DMS53 (cell line): ENCODE measurements at regions not wholly inside any gene's neighbourhood (a gene's known extent, or its start where the extent isn't known, plus 50 kb on each side); places are given as distances from the start of the nearest gene placed in this dataset.
"Not testable (repeated sequence)": the region's sequence is repeated elsewhere in the genome, so short reads cannot be mapped to it uniquely, and the experiment has no call there.

Experiments used
- DNase-seq: peaks from one replicate; lab custom pipeline; 2025; lab: John Stamatoyannopoulos, UW

DNA sequence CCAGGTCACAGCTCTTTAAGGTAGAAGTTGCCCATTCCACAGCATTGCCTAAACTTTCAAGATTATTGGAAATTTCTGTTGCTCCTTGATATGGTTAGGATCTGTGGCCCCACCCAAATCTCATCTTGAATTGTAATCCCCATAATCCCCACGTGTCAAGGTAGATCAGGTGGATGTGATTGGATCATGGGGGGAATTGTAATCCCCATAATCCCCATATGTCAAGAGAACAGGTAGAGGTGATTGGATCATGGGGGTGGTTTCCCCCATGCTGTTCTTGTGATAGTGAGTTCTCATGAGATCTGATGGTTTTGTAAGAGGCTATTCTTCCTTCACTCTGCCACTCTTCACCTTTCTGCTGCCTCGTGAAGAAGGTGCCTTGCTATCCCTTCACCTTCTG, 327.4 kb upstream of the MAP3K7 start:
- DNase-seq = no peak

DNA sequence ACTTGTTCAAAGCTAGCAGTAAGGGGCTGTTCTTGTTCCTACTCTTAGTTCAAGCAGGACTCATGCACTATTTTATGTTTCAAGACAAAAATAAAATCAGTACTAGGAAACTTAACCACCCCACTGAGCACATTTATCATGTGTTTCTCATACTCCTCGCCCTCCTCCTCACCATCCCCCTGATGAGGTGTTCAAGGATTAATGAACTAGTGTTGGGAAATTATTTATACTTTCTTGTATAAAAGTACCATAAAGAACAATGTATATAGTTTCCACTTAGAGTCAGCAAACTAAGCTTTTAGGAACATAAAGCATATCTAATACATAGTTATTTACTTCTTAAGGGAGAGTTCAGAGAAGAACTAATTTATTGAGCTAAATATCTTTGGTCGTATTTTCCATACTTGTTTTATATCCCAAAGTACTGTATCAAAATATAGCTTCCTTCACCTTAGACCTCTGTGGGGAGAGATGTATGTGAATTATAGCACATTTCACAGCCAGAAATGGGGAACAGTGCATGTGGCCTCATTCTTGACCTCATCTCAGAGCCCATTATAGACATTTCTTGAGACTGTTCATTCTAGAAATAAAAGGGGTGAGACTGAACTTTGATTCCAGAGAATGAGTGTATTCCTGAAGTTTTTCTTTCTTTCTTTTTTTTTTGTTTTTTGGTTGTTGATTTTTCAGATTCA, 326.5 kb upstream of the MAP3K7 start:
- no peak for DNase-seq

DNA sequence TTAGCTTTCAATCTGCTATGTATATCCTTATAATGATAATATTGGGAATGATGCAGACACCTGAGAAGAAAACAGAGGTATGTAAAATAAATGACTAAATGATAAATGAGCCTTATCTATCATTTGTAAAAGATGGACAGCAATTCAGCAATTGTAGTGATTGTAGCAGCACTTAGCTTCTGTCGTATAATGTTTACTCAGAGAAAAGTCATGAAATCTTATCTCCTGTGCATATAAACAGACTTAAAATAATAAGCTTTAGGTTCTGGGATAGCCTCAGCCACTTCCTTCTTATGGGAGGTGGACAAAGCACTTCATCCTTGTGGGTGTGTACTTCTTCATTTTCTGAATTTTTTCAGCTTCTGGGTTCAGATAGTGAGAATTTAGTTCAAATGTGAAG, 324.8 kb upstream of the MAP3K7 start:
- no peak for DNase-seq

DNA sequence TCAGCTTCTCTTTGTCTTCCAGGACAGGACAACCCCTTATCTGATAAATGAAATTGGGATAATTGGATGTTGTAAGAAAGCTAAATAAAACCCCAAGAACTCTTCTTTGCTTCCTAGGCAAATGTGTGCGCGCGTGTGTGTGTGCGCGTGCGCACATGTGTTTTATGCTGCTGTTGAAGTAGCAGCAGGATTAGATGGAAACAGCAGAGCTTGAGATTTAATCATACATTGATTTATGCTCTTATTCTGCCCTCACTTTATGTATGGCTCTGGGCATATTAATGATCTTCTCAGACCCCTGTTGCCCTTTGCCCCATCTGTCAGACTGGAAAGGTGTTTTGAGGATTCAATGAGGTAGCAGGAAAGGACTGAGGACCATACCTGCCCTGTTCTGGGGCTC, 324.0 kb upstream of the MAP3K7 start:
- DNase-seq = no peak

DNA sequence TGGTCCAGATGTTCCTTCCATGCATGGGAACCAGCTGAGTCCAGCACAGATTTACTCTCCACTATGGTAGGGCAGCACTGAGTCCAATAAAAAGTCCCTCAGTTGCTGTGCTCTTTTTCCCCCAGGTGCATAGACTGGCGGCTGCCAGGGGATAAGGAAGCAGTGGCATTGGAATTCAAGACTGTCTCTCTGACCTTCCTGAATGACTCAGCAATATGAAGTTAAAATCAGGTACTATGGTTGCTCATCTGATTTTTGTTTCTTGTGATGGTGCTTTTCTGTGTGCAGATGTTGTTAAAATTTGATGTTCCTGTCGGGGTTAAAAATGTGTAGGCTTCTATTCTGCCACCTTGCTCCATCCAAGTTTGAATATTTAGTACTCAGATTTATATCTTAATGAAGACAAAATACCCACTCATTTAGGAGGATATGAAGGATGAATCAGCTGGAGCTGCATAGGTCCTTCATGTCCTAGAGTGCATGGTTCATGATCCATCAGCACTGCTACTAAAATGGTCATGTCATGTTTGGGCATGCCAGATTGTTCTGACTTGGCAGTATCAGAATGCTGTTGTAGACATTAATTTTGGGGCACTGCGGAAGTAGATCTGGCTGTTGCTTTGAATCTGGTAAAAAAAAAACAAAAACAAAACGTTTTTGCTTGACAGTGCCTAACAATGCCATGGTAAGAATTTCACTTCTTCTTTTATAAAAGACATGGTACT, 321.2 kb upstream of the MAP3K7 start:
- peak; percentile 5 for DNase-seq

DNA sequence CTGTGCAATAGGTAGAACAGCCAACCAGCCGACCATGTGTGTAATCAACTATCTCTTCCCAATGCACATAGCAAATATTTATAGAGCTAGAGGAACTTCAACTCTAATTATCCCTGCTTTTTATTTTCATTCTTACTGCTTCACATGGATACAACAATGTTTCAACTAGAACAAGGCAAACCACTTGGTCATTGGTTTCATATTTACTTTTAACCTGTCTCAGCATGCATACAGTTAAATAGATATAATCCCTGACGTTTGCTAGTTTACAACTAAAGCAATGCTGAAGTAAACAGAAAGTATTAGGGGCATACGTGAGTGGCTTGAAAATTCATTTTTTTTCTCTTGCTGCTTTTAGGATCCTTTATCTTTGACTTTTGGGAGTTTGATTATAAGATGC, 318.5 kb upstream of the MAP3K7 start:
- no peak for DNase-seq

DNA sequence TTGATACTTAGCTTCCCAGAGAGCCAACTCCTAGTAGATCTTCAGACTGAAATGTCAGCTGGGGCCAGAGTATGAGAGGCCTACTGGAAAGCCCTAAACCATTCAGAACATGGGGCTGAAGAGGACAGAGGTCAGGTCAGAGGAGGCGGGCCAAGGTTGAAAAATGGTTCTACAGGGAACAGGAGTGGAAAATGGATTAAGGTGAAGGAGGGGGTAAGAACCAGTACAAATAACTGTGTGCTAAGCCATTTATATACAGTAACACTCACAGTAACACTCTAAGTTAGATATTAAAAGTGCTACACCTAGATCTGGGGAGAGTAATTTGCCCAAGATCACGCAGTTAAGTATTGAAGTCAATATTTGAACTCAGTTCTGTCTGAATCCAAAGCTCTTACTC, 313.2 kb upstream of the MAP3K7 start:
- DNase-seq = no peak

DNA sequence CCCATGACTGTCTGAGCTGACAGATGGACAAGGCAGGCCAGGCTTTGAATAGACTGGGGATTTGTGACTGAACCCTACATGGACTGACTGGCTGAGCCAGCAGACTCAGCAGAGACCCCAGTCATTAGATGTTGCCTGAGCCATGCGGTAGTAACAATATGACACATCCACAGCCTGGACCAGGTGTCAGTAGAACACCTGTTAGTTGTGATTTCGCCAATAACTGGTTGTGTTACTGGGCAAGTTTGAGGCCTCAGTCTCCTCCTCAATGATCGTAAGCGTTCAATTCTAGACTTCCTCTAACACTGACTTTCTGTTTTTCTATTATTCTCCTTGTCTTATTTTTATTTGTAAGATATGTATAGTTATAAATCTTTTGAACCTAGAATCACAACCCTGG, 311.9 kb upstream of the MAP3K7 start:
- no peak for DNase-seq

DNA sequence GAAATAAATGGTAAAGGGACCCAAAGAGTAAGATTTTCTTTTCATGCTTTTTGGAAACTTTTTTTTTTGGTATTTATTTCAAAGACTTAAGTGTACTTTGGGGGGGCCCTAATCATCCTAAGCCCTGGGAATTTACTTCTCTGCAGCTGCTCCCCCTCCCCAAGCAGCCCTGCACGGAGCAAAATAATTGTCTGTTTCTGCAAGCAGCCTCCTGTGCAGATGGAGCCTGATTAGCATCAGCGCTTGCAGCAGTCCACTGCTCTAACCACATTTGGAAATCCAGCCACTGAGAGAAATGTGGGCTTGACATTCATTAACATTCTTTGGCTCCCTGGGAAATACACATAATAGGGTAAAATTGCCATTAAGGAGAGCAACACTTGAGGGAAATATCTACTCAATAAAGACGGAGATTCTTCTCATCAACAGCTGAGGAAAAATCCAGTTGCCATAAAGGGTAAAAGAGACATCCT, 309.2 kb upstream of the MAP3K7 start:
- no peak for DNase-seq

DNA sequence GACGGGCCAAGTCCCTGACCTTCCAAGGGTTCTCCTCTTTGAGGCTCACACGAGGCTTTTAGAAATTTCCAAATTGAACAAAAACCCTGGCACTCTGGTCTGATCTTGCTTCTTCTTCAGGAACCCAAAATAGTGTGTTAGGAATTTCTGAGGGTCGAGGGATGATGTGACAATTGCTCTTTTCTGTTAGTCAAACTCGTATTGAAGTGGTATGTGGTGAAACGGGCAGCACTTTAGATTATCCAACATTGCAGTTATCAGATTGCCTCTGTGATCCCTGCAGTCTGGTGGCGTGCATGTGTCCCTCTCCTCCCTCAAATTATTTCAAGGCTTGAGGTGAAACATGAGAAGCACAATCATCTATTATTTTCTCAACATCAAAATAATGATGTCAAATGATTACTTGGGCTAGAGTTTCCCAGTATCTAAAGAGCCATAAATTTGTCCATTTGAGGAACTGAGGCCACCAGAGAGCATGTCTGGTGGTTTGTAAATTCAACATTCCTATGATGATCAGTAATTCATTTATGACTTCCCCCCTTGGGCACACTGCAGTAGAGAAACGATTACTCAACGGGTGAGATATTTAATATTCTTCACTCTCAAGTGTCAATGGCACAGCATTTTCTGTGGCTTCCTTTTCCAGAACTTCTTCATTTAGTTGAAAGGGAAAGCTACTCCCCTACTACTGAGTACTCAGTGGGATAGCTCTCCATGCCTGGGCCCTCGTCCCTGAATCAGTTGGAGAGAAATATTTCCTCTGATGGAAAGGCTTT, 308.6 kb upstream of the MAP3K7 start:
- no peak for DNase-seq

DNA sequence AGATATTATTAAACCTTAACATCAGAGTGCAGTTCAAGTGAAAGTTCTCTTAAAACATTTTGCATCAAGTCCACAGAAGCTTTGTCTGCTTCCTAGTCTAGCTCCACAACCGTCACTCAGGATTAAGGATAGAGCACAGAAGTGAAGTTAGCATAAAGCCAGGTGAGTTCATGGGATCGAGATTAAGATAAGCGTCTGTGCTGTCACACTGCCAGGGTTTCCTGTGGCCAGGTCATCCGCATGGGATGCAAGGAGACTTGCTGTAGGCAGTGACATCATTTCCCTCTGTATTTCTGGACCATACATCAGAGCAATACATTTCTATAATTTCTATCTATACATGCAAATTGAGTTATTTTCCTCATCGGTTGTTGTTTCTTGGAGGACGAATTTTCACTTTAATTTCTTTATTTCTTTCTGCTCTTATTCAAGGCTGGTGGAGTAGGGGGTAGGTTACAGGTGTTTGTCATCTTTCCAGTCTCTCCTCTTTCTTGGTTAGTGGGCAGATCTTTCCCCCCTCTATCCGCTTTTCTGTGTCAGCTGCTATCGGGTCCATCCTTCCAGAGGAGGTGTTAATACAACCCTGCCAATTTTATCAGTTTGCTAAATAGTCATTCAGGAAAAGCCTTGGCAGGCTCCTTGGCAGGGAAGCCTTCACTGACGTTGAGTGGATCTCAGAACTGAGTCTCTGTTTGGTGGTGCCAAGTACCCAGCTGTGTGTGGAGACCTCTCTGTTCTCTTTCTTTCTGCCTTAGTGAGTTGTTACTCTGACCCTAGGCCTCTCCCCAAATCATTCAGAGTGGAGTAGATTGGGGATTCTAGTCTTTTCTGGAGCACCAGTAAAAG, 307.6 kb upstream of the MAP3K7 start:
- DNase-seq = no peak

DNA sequence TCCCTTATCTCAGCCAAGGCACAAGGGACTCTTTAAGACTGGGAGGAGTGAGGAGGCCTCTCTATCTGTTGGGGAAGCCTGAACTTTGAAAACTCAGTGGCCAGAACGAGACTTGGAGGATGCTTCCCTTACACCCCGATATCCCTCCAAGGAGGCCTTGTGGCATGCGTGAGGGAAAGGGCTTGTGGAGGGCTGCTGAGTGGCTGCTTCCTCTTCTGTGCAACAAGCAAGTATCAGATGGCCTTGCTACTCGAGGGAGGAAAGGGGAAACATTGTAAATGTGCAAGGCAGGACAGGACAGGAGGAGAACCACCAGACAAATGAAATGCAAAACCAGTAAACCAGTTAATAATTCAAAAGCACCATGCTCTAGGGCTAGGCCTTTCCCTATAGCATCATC, 306.5 kb upstream of the MAP3K7 start:
- no peak for DNase-seq

DNA sequence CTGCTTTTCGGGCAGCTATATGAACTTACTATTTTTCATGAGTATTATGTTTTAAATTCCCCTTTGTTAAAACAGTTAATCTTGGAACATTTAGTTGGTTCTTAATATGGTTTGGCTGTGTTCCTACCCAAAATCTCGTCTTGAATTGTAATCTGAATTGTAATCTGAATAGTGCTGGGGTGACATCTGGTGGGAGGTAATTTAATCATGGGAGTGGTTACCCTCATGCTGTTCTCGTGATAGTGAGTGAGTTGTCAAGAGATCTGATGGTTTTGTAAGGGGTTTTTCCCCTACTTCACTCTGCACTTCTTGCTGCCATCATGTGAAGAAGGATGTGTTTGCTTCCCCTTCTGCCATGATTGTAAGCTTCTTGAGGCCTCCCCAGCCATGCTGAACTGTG, 305.4 kb upstream of the MAP3K7 start:
- DNase-seq = no peak

DNA sequence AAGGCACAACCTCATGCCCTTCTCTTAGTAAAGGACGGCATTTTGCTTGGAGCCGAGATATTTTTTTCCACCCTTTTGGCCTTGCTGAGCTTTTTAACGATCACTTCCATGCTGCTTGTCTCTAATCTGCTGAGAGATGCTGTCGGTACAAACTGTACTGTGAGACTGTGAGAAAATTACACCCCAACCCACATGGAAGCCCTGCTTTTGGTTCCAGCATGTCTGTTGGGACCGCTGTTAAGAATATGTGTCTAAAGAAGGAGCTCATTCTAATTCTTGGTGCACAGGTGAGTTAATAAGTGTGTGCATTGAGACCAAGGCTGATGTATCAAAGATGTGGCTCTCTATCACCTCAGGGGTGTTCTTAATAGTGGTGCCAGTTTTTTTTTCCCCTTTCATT, 304.5 kb upstream of the MAP3K7 start:
- no peak for DNase-seq

DNA sequence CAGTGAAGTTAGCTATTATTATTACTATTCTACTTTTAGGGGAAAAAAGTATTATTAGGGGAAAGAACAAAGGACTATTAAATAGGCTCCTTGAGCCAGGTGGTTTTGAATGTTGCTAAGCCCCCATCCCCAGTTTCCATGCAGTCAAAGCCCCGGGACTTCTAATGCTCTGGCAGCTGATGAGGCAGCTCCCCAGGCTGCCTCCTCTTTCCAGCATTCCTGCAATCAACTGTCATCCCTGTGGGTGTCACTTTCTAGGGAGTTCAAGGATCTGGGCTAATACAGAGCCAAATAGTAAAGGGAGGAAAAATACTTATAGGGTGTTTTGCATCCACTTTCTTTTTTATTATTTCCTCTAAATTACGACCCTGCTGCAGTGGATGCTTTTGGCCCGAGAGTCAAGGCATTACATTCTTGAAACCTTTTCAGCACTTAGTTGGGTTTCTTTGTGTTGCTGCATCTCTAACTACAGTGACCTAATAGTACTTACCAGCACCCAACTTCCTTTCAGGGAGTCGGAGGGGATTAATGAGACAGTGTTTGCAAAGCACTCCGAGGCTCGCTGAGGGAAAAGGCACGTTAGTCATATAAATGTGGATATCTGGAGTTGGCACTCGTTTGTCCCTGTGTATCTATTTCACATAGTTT, 303.9 kb upstream of the MAP3K7 start:
- DNase-seq = no peak

DNA sequence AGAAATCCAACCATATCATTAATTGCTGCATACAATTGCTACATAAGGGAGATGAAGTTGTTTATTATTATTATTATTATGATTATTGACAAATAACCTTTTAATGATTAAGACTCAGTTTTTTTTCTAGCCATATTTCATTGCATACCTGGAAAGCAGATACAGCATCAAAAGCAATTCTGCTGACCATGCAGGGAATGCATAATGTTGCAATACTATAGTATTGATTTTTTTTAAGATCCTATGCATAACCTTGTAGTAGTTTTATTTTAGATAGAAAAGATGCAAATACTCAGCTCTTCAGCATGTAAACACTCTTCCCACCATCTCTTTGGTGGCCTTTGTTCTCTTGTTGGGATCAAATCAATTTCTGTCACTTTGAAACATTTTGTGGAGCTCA, 300.9 kb upstream of the MAP3K7 start:
- DNase-seq = no peak

DNA sequence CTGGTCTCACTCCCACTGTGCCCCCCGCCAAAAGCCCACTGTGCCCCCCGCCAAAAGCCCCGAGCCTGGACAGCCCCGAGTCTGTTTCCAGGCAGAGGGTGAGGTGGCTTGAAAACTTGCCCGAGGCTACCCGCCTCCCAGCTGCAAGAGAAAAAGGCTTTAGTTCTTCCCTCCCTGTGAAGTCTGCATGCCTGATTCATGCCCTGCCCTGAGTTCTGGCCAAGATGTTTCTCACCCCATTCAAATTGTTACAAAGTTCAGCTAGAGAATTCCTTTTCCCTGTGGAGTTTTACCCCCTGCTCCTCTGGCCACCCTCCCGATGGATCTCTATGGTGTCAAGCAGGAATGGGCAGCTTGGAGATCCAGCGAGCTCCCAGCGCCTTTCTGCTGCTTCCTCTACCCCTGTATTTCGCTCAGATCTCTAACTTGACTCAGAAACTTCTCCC, 298.8 kb upstream of the MAP3K7 start:
- no peak for DNase-seq

DNA sequence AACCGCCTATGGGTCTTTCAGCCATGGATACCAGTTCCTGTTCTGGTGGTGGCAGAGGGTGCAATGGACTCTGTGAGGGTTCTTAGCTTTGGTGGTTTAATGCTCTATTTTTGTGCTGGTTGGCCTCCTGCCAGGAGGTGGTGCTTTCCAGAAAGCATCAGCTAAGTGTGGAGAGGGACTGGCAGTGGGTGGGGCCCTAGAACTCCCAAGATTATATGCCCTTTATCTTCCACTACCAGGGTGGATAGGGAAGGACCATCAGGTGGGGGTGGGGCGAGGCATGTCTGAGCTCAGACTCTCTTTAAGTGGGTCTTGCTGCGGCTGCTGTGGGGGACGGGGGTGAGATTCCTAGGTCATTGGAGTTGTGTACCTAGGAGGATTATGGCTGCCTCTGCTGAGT, 298.3 kb upstream of the MAP3K7 start:
- DNase-seq = not testable (repeated sequence)

DNA sequence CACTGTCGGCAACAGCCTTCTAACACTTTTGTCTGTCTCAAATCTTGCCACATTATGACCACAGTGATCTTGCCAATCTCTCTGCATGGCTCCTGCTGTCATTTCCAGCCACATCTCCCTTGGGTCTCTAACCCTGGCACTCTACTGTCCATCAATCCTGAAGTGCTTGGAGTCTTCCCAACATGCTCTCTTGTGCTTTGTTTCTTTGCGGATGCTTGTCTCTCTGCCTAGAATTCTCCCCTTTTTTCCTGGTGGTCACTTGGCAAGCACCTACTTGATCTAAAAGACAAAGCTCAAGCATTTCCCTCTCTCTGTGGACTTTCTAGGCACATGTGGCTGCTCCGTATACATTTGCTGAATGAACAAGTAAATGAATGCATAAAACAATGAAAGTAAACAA, 290.7 kb upstream of the MAP3K7 start:
- no peak for DNase-seq

DNA sequence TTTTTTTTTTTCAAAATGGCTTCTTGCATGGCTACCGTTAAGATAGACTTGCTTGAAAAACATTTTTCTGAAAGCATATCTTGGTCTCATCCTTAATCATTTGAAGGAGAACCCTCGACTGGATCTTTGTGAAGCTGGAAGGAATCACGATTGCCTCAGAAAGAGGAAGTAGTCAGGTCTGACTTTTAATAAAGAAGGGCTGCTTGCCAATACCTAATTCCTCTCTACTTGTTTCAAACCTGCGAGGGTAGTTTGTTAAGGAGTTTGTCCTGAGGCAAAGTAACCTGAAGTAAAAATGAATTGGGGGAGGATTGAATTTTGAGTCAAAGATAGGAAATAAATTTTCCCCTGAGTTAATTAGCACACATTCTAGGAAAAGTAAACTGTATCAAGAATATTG, 288.1 kb upstream of the MAP3K7 start:
- DNase-seq = no peak

DNA sequence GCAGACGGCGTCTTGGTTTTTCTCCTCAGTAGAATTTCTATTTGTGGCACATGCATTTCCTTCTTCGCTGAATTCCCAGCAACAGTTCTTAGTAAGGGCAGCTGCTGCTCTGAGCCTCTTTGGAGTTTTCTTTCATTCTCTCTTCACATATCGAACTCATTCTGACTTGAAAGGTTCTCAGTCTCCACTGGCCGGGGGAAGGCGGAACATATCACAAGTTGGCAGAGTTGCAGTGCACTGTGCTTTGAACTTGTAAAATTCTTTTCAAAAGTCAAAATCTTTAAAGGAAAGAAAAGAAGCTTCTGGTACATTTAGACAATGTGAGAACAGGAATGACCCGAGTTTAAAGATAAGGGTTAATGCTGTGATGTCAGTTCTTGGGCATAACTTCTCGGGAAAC, 286.1 kb upstream of the MAP3K7 start:
- no peak for DNase-seq

DNA sequence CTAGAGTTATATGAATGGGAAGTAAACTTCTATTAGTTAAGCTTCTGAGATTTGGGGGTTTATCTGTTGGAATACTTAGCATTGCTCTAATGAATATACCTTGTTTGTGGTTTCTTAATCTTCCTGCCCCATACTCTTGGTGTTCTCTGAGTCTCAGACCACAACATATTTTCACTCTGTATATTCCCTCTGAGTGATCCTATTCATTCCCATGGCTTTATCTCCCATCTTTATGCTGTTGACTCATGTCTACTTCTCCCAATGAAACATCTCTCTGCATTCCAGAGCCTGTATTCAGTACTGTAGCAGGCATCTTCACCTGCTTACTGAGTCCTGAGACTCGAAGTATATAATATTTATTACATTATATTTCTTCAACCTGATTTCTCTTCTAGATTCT, 283.7 kb upstream of the MAP3K7 start:
- DNase-seq = no peak
